NOMO-1 (cell line): ENCODE measurements at regions not wholly inside any gene's neighbourhood (a gene's known extent, or its start where the extent isn't known, plus 50 kb on each side); places are given as distances from the start of the nearest gene placed in this dataset.

Experiments used
- DNase-seq, 2 experiments: peaks; one replicate each; lab custom pipeline; 2025; ENCODE audit not compliant: unreplicated experiment in 2 of 2; lab: John Stamatoyannopoulos, UW

- DNase-seq: no peak
Measured at GRCh38 chr10:63735305-63735704, 214.1 kb downstream of the REEP3 start.

GRCh38 chr10:63738410-63738809, 217.2 kb downstream of the REEP3 start:
- no peak for DNase-seq

GRCh38 chr10:63744060-63744941, 223.1 kb downstream of the REEP3 start:
- no peak for DNase-seq

- no peak for DNase-seq
Measured at GRCh38 chr10:63749915-63750314, 228.7 kb downstream of the REEP3 start.

GRCh38 chr10:63751836-63752235, 230.6 kb downstream of the REEP3 start:
- DNase-seq: no peak

GRCh38 chr10:63752318-63752717, 231.1 kb downstream of the REEP3 start:
- no peak for DNase-seq

- no peak for DNase-seq
Measured at GRCh38 chr10:63753808-63754207, 232.6 kb downstream of the REEP3 start.

GRCh38 chr10:63755441-63755840, 234.2 kb downstream of the REEP3 start:
- DNase-seq: no peak

- DNase-seq: no peak
Measured at GRCh38 chr10:63757067-63757466, 235.9 kb downstream of the REEP3 start.

GRCh38 chr10:63758080-63758479, 236.9 kb downstream of the REEP3 start:
- no peak for DNase-seq

GRCh38 chr10:63759335-63759734, 238.1 kb downstream of the REEP3 start:
- no peak for DNase-seq

- no peak for DNase-seq
Measured at GRCh38 chr10:63760034-63760707, 239.0 kb downstream of the REEP3 start.

GRCh38 chr10:63760708-63761047, 239.5 kb downstream of the REEP3 start:
- DNase-seq: no peak

- no peak for DNase-seq
Measured at GRCh38 chr10:63761243-63761642, 240.0 kb downstream of the REEP3 start.

- no peak for DNase-seq
Measured at GRCh38 chr10:63763744-63764143, 242.5 kb downstream of the REEP3 start.

- no peak for DNase-seq
Measured at GRCh38 chr10:63765126-63765525, 243.9 kb downstream of the REEP3 start.

- no peak for DNase-seq
Measured at GRCh38 chr10:63766745-63767137, 245.5 kb downstream of the REEP3 start.

GRCh38 chr10:63767138-63767801, 246.1 kb downstream of the REEP3 start:
- DNase-seq: no peak

GRCh38 chr10:63769367-63769766, 248.2 kb downstream of the REEP3 start:
- DNase-seq: no peak

GRCh38 chr10:63770523-63770922, 249.3 kb downstream of the REEP3 start:
- DNase-seq: no peak

GRCh38 chr10:63772491-63772890, 251.3 kb downstream of the REEP3 start:
- DNase-seq: no peak

GRCh38 chr10:63773106-63773505, 251.9 kb downstream of the REEP3 start:
- no peak for DNase-seq
